GM23338 (cell line): ENCODE measurements at regions not wholly inside any gene's neighbourhood (a gene's known extent, or its start where the extent isn't known, plus 50 kb on each side); places are given as distances from the start of the nearest gene placed in this dataset.

Experiments used
- ATAC-seq: fragments of 200-7000 bp; cut with Tn5 transposase; 3 replicates; pipeline ENCODE4 v1.9.1; 2020
- DNase-seq: peaks from one replicate; pipeline ENCODE4 v3.0.0-alpha.2; 2015; ENCODE audit warnings: low spot score
- H2AFZ ChIP-seq: fragments of 200-600 bp; sonication (generic); 2 replicates; pipeline ENCODE4 v1.8.0; 2016; ENCODE audit warnings: antibody characterized with exemption, mild to moderate bottlenecking, moderate library complexity
- H3F3A ChIP-seq: fragments of 200-600 bp; sonication (generic); replicated peaks from 2 replicates; pipeline ENCODE4 v1.8.0; 2017; ENCODE audit warnings: antibody characterized with exemption, mixed run types, low read depth
- H3K27ac ChIP-seq: fragments of 200-600 bp; sonication (generic); 2 replicates; pipeline ENCODE4 v1.6.1; 2016; ENCODE audit warnings: low read depth
- H3K27me3 ChIP-seq: fragments of 200-600 bp; sonication (generic); 2 replicates; pipeline ENCODE4 v1.8.0; 2016; ENCODE audit warnings: mild to moderate bottlenecking, mixed run types, moderate library complexity; ENCODE audit not compliant: insufficient read depth
- H3K36me3 ChIP-seq: fragments of 200-600 bp; sonication (generic); 2 replicates; pipeline ENCODE4 v1.8.0; 2016; ENCODE audit warnings: mild to moderate bottlenecking; ENCODE audit not compliant: insufficient read depth
- H3K4me1 ChIP-seq: fragments of 200-600 bp; sonication (generic); 2 replicates; pipeline ENCODE4 v1.8.0; 2016; ENCODE audit warnings: mild to moderate bottlenecking, moderate library complexity; ENCODE audit not compliant: insufficient read depth
- H3K4me2 ChIP-seq: fragments of 200-600 bp; sonication (generic); 2 replicates; pipeline ENCODE4 v1.7.1; 2017; ENCODE audit warnings: mixed run types
- H3K4me3 ChIP-seq: fragments of 200-600 bp; sonication (generic); 2 replicates; pipeline ENCODE4 v1.6.1; 2016; ENCODE audit warnings: mixed run types
- H3K79me2 ChIP-seq: fragments of 200-600 bp; sonication (generic); replicated peaks from 2 replicates; pipeline ENCODE4 v1.8.0; 2017; ENCODE audit warnings: mild to moderate bottlenecking; ENCODE audit not compliant: insufficient read depth
- H3K9me2 ChIP-seq: fragments of 200-600 bp; sonication (generic); 2 replicates; pipeline ENCODE4 v1.8.0; 2017; ENCODE audit not compliant: insufficient read depth
- H4K20me1 ChIP-seq: fragments of 200-600 bp; sonication (generic); replicated peaks from 2 replicates; pipeline ENCODE4 v1.8.0; 2017; ENCODE audit warnings: mild to moderate bottlenecking; ENCODE audit not compliant: insufficient read depth
- H3K27ac Mint-ChIP-seq: 2 replicates; pipeline ENCODE4 v1.8.0; 2020; ENCODE audit warnings: inconsistent platforms, mild to moderate bottlenecking, moderate library complexity, mixed read lengths
- H3K27me3 Mint-ChIP-seq: 3 replicates; pipeline ENCODE4 v1.8.0; 2022; ENCODE audit warnings: low read depth, mild to moderate bottlenecking, moderate library complexity, mixed read lengths, inconsistent platforms; ENCODE audit not compliant: insufficient read depth, poor library complexity
- H3K36me3 Mint-ChIP-seq: 3 replicates; pipeline ENCODE4 v1.8.0; 2021; ENCODE audit warnings: low read depth, mild to moderate bottlenecking, inconsistent platforms, moderate library complexity, mixed read lengths
- H3K4me1 Mint-ChIP-seq: 3 replicates; pipeline ENCODE4 v1.8.0; 2020; ENCODE audit warnings: mild to moderate bottlenecking, inconsistent platforms, mixed read lengths
- H3K4me3 Mint-ChIP-seq: 3 replicates; pipeline ENCODE4 v1.8.0; 2021; ENCODE audit warnings: moderate library complexity, mild to moderate bottlenecking, inconsistent platforms, mixed read lengths
- H3K9me3 Mint-ChIP-seq: 3 replicates; pipeline ENCODE4 v1.8.0; 2020; ENCODE audit warnings: moderate library complexity, mild to moderate bottlenecking, inconsistent platforms, mixed read lengths
- CREB1 ChIP-seq: fragments of 250-450 bp; sonication (Bioruptor Pico); IDR thresholded peaks from 2 replicates; pipeline ENCODE4 v1.5.0; 2020; ENCODE audit warnings: low read depth, mild to moderate bottlenecking, moderate library complexity
- CTCF ChIP-seq, 2 experiments: fragments of 200-600 bp in 1 of 2; sonication (generic) in 1 of 2; conservative IDR thresholded peaks; 2 replicates each; pipeline versions ENCODE4 v1.5.1 to v1.6.1; 2016 to 2017; ENCODE audit warnings: antibody characterized with exemption in 2 of 2, low read depth in 2 of 2, mild to moderate bottlenecking in 2 of 2, moderate library complexity in 1 of 2
- ETS1 ChIP-seq: IDR thresholded peaks from 2 replicates; pipeline ENCODE4 v1.6.1; 2016; ENCODE audit warnings: antibody characterized with exemption
- EZH2 ChIP-seq: fragments of 200-600 bp; sonication (generic); IDR thresholded peaks from one replicate; pipeline ENCODE4 v1.8.0; 2017; ENCODE audit warnings: antibody characterized with exemption, mild to moderate bottlenecking, low read depth; ENCODE audit not compliant: unreplicated experiment
- JUNB ChIP-seq: IDR thresholded peaks from one replicate; pipeline ENCODE4 v1.6.1; 2016; ENCODE audit warnings: antibody characterized with exemption; ENCODE audit not compliant: unreplicated experiment
- NANOG ChIP-seq: IDR thresholded peaks from 2 replicates; pipeline ENCODE4 v1.6.1; 2016; ENCODE audit warnings: antibody characterized with exemption, borderline replicate concordance
- POLR2AphosphoS5 ChIP-seq: IDR thresholded peaks from 2 replicates; pipeline ENCODE4 v1.6.1; 2016; ENCODE audit warnings: antibody characterized with exemption, low read depth
- REST ChIP-seq: IDR thresholded peaks from one replicate; pipeline ENCODE4 v1.6.1; 2018; ENCODE audit warnings: antibody characterized with exemption; ENCODE audit not compliant: unreplicated experiment
- STAT1 ChIP-seq: IDR thresholded peaks from one replicate; pipeline ENCODE4 v1.6.1; 2016; ENCODE audit warnings: antibody characterized with exemption; ENCODE audit not compliant: unreplicated experiment
- ZNF114 ChIP-seq: fragments of 250-450 bp; sonication (Bioruptor Pico); IDR thresholded peaks from 2 replicates; pipeline ENCODE4 v1.5.0; 2020; ENCODE audit warnings: mild to moderate bottlenecking, moderate library complexity
- ZNF331 ChIP-seq: fragments of 250-450 bp; sonication (Bioruptor Pico); IDR thresholded peaks from 2 replicates; pipeline ENCODE4 v1.5.0; 2020; ENCODE audit warnings: low read depth, mild to moderate bottlenecking, moderate library complexity
- ZNF462 ChIP-seq: fragments of 250-450 bp; sonication (Bioruptor Pico); IDR thresholded peaks from 2 replicates; pipeline ENCODE4 v1.5.0; 2020; ENCODE audit warnings: mild to moderate bottlenecking, moderate library complexity

GRCh38 chr7:130929896-130930659 lies 196.1 kb upstream of the KLF14 start:
- ATAC-seq (no peak), DNase-seq (no peak)
- H3K9me2 ChIP-seq: no peaks in the 10 kb centered on the region
- no peak overlapping the region for H3K4me2 ChIP-seq
- H3K27me3 ChIP-seq: no peaks in the 10 kb centered on the region
- Mint-ChIP-seq H3K27me3 (peaks cover 15% of the 10 kb centered on the region), H3K4me3 (no peak overlapping the region), H3K36me3 (no peaks in the 10 kb centered on the region; the same call in 1 of the 3 replicates), H3K4me1 (peaks cover 33% of the 10 kb centered on the region), H3K27ac (no peak overlapping the region; the same call in 1 of the 2 replicates), H3K9me3 (no peaks in the 10 kb centered on the region)
- no peaks in the 10 kb centered on the region for H4K20me1 ChIP-seq
- no peaks in the 10 kb centered on the region for H3K36me3 ChIP-seq
- H3K4me3 ChIP-seq: no peak overlapping the region
- H3F3A ChIP-seq: no peaks in the 10 kb centered on the region
- H2AFZ ChIP-seq: no peak overlapping the region
- peaks cover under 1% of the 10 kb centered on the region; the same call in 1 of the 2 replicates for H3K79me2 ChIP-seq
- no peak overlapping the region for H3K27ac ChIP-seq
- H3K4me1 ChIP-seq: 0 out of 2 replicates have a peak, but pooled peaks cover 4% of the 10 kb centered on the region
- TF ChIP-seq STAT1: no peak
- no peak for TF ChIP-seq NANOG
- no peak for TF ChIP-seq CREB1 (CRISPR knock-in tag)
- TF ChIP-seq CTCF (conservative IDR thresholded peaks at IDR 0.05; ENCODE audit: low read depth in 2 of 2): no peak
- no peak for TF ChIP-seq ZNF462
- TF ChIP-seq POLR2AphosphoS5: no peak
- TF ChIP-seq JUNB: no peak
- TF ChIP-seq ZNF114 (CRISPR knock-in tag): no peak
- TF ChIP-seq EZH2: no peak
- TF ChIP-seq REST: no peak
- no peak for TF ChIP-seq ETS1
- TF ChIP-seq ZNF331 (CRISPR knock-in tag): no peak
